GM20431 (cell line): ENCODE measurements at regions not wholly inside any gene's neighbourhood (a gene's known extent, or its start where the extent isn't known, plus 50 kb on each side); places are given as distances from the start of the nearest gene placed in this dataset.

Experiments
- in situ Hi-C: fragments of 300-500 bp; cut with MseI, MboI; formaldehyde crosslinking; loops from one replicate; pipeline ENCODE4 v1.15.0; 2020; ENCODE audit warnings: low sequenced_read_pairs; ENCODE audit not compliant: unreplicated experiment

GRCh38 chr16:73523209-73523608, 475.3 kb upstream of the ZFHX3 start:
- in situ Hi-C loops: no loop called here

- in situ Hi-C loops: no loop called here
Observed at GRCh38 chr16:73521499-73521898, 473.6 kb upstream of the ZFHX3 start.

- in situ Hi-C loops: no loop called here
Observed at GRCh38 chr16:73515616-73516015, 467.7 kb upstream of the ZFHX3 start.

GRCh38 chr16:73510852-73511251, 462.9 kb upstream of the ZFHX3 start:
- in situ Hi-C loops: no loop called here

GRCh38 chr16:73506568-73507056, 458.7 kb upstream of the ZFHX3 start:
- in situ Hi-C loops: no loop called here

GRCh38 chr16:73505577-73505976, 457.6 kb upstream of the ZFHX3 start:
- in situ Hi-C loops: no loop called here

- in situ Hi-C loops: no loop called here
Observed at GRCh38 chr16:73504591-73505575, 457.0 kb upstream of the ZFHX3 start.

- in situ Hi-C loops: no loop called here
Observed at GRCh38 chr16:73503093-73503492, 455.2 kb upstream of the ZFHX3 start.

GRCh38 chr16:73499276-73499675, 451.3 kb upstream of the ZFHX3 start:
- in situ Hi-C loops: no loop called here

GRCh38 chr16:73485880-73486279, 438.0 kb upstream of the ZFHX3 start:
- in situ Hi-C loops: no loop called here

- in situ Hi-C loops: no loop called here
Observed at GRCh38 chr16:73483934-73484711, 436.2 kb upstream of the ZFHX3 start.

GRCh38 chr16:73483076-73483791, 435.3 kb upstream of the ZFHX3 start:
- in situ Hi-C loops: no loop called here

- in situ Hi-C loops: no loop called here
Observed at GRCh38 chr16:73482310-73482709, 434.4 kb upstream of the ZFHX3 start.

- in situ Hi-C loops: no loop called here
Observed at GRCh38 chr16:73480381-73480780, 432.5 kb upstream of the ZFHX3 start.

- in situ Hi-C loops: no loop called here
Observed at GRCh38 chr16:73473713-73474112, 425.8 kb upstream of the ZFHX3 start.

- in situ Hi-C loops: no loop called here
Observed at GRCh38 chr16:73464834-73465233, 416.9 kb upstream of the ZFHX3 start.

- in situ Hi-C loops: no loop called here
Observed at GRCh38 chr16:73459586-73459985, 411.7 kb upstream of the ZFHX3 start.

GRCh38 chr16:73457851-73458250, 409.9 kb upstream of the ZFHX3 start:
- in situ Hi-C loops: no loop called here

GRCh38 chr16:73448970-73449369, 401.0 kb upstream of the ZFHX3 start:
- in situ Hi-C loops: no loop called here

- in situ Hi-C loops: no loop called here
Observed at GRCh38 chr16:73447846-73448245, 399.9 kb upstream of the ZFHX3 start.
